ENCODE measurements at regions not wholly inside any gene's neighbourhood (a gene's known extent, or its start where the extent isn't known, plus 50 kb on each side); places are given as distances from the start of the nearest gene placed in this dataset.

DNA sequence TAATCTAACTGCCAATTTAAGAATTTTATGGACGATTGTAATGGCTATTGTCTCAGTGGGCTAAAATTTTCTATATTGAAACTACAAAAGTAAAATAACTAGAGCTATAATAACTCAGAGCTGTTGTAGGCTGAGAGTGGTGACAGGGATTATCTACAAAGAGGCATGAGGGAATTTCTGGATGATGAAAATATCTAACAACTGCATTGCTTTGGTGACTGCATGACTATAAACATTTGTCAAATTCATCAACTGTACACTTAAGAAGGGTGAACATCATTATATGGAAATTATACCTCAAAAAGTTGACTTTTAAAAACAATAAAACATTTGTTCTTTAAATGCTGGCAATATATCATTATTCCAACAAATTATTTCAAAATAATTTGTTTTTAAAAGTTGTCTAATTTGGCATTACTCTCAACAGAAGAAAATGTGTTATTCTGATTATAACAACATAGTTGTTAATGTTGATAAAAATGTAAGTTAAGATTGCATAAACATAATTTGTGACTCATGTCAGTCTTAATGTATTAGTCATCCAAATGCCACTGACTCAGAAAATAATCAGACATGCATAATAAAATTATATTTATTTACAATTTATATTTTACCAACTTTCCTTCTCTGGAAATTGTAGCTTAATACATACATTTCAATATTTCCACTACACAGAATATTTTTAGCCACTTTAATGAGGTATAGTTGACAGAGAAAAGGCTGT, 865.1 kb upstream of the VRK2 start:
- Histone ChIP-seq H3K9me3 (ENCODE audit: low read length) (peaks cover 29% of the 10 kb centered on the region), H3K27ac (ENCODE audit: extremely low read length, insufficient read depth, low read length) (no peak overlapping the region), H3K9ac (ENCODE audit: insufficient read depth, low read depth, low read length) (no peak overlapping the region), H3K4me1 (ENCODE audit: insufficient read depth, low read length) (no peaks in the 10 kb centered on the region), H3K36me3 (replicated peaks in 1 of 2; ENCODE audit: control insufficient read depth in 1 of 2, insufficient read depth in 2 of 2, low read length in 2 of 2) (no peaks in the 10 kb centered on the region), H3K4me2 (ENCODE audit: low read depth, low read length) (no peak overlapping the region), H3K79me2 (ENCODE audit: insufficient read depth, low read length) (no peaks in the 10 kb centered on the region), H3K4me3 (replicated peaks in 1 of 3; ENCODE audit: insufficient read depth in 1 of 3, low read depth in 2 of 3, low read length in 3 of 3) (no peak overlapping the region), H2AFZ (ENCODE audit: low read length) (no peak overlapping the region), H4K20me1 (ENCODE audit: insufficient read depth, low read length) (no peaks in the 10 kb centered on the region), H3K27me3 (ENCODE audit: control insufficient read depth in 1 of 2, insufficient read depth in 2 of 2, low read length in 2 of 2) (no peaks in the 10 kb centered on the region)
- ATAC-seq (no peak), FAIRE-seq (no peak), DNase-seq (ENCODE audit: low spot score) (no peak)
- in situ Hi-C loops (cut with HindIII; ENCODE audit: extremely low pct_ligation_motif_present, low pct_unique_long_range_greater_than_20kb), result no loop called here
- no TSS peak for BruUV-seq (replicated peaks)
- intact Hi-C loops (cut with micrococcal nuclease; ENCODE audit: unreplicated experiment), result no loop called here
- WGBS (ENCODE audit: low lambda C conversion rate), result 0% methylated on average over 1 of the region's 1 CpG
- ChIA-PET POLR2A (no interaction called here), CTCF (ENCODE audit: low intra/inter-chr PET ratio, low total read pairs) (no interaction called here)
- TF ChIP-seq KLF11 (CRISPR knock-in tag; IDR thresholded peaks at IDR 0.05), result no peak
- TF ChIP-seq SRSF4 (IDR thresholded peaks at IDR 0.05; ENCODE audit: low read depth, low read length, poor library complexity, severe bottlenecking), result no peak
- no peak for TF ChIP-seq PCBP1 (IDR thresholded peaks at IDR 0.05; ENCODE audit: borderline replicate concordance, low read depth, low read length)
- TF ChIP-seq KMT2A (CRISPR knock-in tag; IDR thresholded peaks at IDR 0.05), result no peak
- TF ChIP-seq ZNF30 (CRISPR knock-in tag; IDR thresholded peaks at IDR 0.05), result no peak
- TF ChIP-seq, protein P1, sequence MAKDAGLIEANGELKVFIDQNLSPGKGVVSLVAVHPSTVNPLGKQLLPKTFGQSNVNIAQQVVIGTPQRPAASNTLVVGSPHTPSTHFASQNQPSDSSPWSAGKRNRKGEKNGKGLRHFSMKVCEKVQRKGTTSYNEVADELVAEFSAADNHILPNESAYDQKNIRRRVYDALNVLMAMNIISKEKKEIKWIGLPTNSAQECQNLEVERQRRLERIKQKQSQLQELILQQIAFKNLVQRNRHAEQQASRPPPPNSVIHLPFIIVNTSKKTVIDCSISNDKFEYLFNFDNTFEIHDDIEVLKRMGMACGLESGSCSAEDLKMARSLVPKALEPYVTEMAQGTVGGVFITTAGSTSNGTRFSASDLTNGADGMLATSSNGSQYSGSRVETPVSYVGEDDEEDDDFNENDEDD (CRISPR knock-in tag; IDR thresholded peaks at IDR 0.05; ENCODE audit: borderline replicate concordance), result no peak

DNA sequence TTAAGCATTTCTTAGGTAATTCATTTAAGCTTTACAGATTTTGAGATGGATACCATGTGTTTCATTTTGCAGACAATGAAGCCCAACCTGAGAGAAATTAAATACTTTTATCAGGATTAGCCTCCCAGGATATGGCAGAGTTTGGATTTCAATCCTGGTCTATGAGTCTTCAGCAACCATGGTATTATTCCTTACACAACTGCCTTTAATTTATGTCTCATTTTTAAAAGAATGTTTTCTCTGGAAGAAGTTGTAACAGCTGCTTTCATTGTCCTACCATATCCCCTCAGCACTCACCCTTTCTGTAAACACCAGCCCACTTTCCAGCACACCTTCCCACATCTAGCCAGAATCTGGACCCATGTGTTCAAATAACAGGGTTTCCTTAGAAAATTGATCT, 863.7 kb upstream of the VRK2 start:
- Histone ChIP-seq H3K9ac (ENCODE audit: insufficient read depth, low read depth, low read length) (no peak overlapping the region), H3K9me3 (ENCODE audit: low read length) (peaks cover 16% of the 10 kb centered on the region; the same call in 1 of the 2 replicates), H3K27me3 (ENCODE audit: control insufficient read depth in 1 of 2, insufficient read depth in 2 of 2, low read length in 2 of 2) (no peaks in the 10 kb centered on the region), H3K79me2 (ENCODE audit: insufficient read depth, low read length) (no peaks in the 10 kb centered on the region), H3K4me1 (ENCODE audit: insufficient read depth, low read length) (no peaks in the 10 kb centered on the region), H3K36me3 (replicated peaks in 1 of 2; ENCODE audit: control insufficient read depth in 1 of 2, insufficient read depth in 2 of 2, low read length in 2 of 2) (no peaks in the 10 kb centered on the region), H3K4me3 (replicated peaks in 1 of 3; ENCODE audit: insufficient read depth in 1 of 3, low read depth in 2 of 3, low read length in 3 of 3) (no peak overlapping the region), H4K20me1 (ENCODE audit: insufficient read depth, low read length) (no peaks in the 10 kb centered on the region), H3K27ac (ENCODE audit: extremely low read length, insufficient read depth, low read length) (no peak overlapping the region), H3K4me2 (ENCODE audit: low read depth, low read length) (no peak overlapping the region), H2AFZ (ENCODE audit: low read length) (no peak overlapping the region)
- POLR2A ChIA-PET, result no interaction called here
- no peak for ATAC-seq
- BruUV-seq (replicated peaks), result no TSS peak
- CTCF ChIA-PET (ENCODE audit: low intra/inter-chr PET ratio, low total read pairs), result no interaction called here
- intact Hi-C loops (cut with micrococcal nuclease; ENCODE audit: unreplicated experiment) (no loop called here), in situ Hi-C loops (cut with HindIII; ENCODE audit: extremely low pct_ligation_motif_present, low pct_unique_long_range_greater_than_20kb) (no loop called here)
- DNase-seq (ENCODE audit: low spot score), result no peak
- no peak for FAIRE-seq
- TF ChIP-seq ARNTL (CRISPR knock-in tag; IDR thresholded peaks at IDR 0.05) (no peak), ETV5 (CRISPR knock-in tag; IDR thresholded peaks at IDR 0.05; ENCODE audit: borderline replicate concordance) (no peak), ZNF761 (CRISPR knock-in tag; conservative IDR thresholded peaks at IDR 0.05) (no peak), ZNF496 (CRISPR knock-in tag; IDR thresholded peaks at IDR 0.05; ENCODE audit: insufficient replicate concordance) (no peak), TEAD3 (CRISPR knock-in tag; optimal IDR thresholded peaks at IDR 0.05; ENCODE audit: borderline replicate concordance) (no peak), ZC3H4 (CRISPR knock-in tag; IDR thresholded peaks at IDR 0.05; ENCODE audit: borderline replicate concordance) (no peak), ZMYM3 (CRISPR knock-in tag; IDR thresholded peaks at IDR 0.05) (no peak), SP140L (CRISPR knock-in tag; IDR thresholded peaks at IDR 0.05; ENCODE audit: borderline replicate concordance) (no peak)
- TF ChIP-seq, protein P2, sequence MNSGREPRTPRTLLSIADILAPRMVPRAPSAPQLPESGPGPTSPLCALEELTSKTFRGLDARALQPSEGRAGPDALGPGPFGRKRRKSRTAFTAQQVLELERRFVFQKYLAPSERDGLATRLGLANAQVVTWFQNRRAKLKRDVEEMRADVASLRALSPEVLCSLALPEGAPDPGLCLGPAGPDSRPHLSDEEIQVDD (CRISPR knock-in tag; IDR thresholded peaks at IDR 0.05; ENCODE audit: borderline replicate concordance), result no peak
- TF ChIP-seq, protein P3, sequence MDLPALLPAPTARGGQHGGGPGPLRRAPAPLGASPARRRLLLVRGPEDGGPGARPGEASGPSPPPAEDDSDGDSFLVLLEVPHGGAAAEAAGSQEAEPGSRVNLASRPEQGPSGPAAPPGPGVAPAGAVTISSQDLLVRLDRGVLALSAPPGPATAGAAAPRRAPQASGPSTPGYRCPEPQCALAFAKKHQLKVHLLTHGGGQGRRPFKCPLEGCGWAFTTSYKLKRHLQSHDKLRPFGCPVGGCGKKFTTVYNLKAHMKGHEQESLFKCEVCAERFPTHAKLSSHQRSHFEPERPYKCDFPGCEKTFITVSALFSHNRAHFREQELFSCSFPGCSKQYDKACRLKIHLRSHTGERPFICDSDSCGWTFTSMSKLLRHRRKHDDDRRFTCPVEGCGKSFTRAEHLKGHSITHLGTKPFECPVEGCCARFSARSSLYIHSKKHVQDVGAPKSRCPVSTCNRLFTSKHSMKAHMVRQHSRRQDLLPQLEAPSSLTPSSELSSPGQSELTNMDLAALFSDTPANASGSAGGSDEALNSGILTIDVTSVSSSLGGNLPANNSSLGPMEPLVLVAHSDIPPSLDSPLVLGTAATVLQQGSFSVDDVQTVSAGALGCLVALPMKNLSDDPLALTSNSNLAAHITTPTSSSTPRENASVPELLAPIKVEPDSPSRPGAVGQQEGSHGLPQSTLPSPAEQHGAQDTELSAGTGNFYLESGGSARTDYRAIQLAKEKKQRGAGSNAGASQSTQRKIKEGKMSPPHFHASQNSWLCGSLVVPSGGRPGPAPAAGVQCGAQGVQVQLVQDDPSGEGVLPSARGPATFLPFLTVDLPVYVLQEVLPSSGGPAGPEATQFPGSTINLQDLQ (CRISPR knock-in tag; IDR thresholded peaks at IDR 0.05), result no peak
